ENCODE measurements at regions not wholly inside any gene's neighbourhood (a gene's known extent, or its start where the extent isn't known, plus 50 kb on each side); places are given as distances from the start of the nearest gene placed in this dataset.
A peak's percentile ranks its signal among the peaks of the same experiment; 100 is the strongest.

DNA sequence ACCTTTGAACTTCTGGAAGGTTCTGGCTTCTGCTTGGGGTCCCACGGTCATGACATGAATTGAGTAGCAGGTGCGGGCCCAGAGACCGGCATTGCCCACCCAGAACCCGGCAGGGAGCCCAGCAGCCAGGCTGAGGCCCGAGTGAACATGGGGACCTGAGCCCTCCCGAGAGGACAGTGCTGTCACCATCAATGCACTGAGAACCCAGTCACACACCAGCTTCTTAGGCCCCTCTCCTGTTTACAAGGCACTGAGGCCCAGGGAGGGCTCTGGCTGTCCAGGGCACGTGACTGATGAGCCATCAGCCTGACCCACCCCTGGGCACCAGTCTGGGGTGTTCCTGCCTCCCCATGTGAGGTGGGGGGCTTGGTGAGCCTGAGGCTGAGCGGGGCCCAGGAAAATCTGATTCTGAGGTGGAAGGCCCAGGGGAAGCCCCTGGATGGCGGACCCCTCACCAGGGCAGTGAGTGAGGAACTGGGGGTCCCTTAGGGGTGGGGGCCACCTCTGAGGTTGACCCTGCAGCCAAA lies 60.3 kb upstream of the RNU6ATAC start:
- no peak overlapping the region for H3K4me3 ChIP-seq (ENCODE audit: low read depth, low read length, poor library complexity, severe bottlenecking)
- H2AFZ ChIP-seq (ENCODE audit: low read length) = no peak overlapping the region
- H3K9me3 ChIP-seq (ENCODE audit: low read length) = no peaks in the 10 kb centered on the region
- no peak overlapping the region for H3K9ac ChIP-seq (ENCODE audit: low read length)
- no peak for TF ChIP-seq EZH2 (IDR thresholded peaks at IDR 0.05; ENCODE audit: borderline replicate concordance, low read length)
- TF ChIP-seq, protein P1, sequence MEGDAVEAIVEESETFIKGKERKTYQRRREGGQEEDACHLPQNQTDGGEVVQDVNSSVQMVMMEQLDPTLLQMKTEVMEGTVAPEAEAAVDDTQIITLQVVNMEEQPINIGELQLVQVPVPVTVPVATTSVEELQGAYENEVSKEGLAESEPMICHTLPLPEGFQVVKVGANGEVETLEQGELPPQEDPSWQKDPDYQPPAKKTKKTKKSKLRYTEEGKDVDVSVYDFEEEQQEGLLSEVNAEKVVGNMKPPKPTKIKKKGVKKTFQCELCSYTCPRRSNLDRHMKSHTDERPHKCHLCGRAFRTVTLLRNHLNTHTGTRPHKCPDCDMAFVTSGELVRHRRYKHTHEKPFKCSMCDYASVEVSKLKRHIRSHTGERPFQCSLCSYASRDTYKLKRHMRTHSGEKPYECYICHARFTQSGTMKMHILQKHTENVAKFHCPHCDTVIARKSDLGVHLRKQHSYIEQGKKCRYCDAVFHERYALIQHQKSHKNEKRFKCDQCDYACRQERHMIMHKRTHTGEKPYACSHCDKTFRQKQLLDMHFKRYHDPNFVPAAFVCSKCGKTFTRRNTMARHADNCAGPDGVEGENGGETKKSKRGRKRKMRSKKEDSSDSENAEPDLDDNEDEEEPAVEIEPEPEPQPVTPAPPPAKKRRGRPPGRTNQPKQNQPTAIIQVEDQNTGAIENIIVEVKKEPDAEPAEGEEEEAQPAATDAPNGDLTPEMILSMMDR (IDR thresholded peaks at IDR 0.05; ENCODE audit: low read length) = no peak
- no peaks in the 10 kb centered on the region for H3K36me3 ChIP-seq (ENCODE audit: insufficient read depth, low read length)
- H3K27me3 ChIP-seq (ENCODE audit: insufficient read depth, low read length) = peaks cover 7% of the 10 kb centered on the region; the same call in 1 of the 2 replicates
- no peaks in the 10 kb centered on the region for H4K20me1 ChIP-seq (ENCODE audit: insufficient read depth, low read length)
- H3K79me2 ChIP-seq (ENCODE audit: insufficient read depth, low read length) = no peaks in the 10 kb centered on the region
- H3F3A ChIP-seq (ENCODE audit: insufficient read depth, low read length) = peaks cover 4% of the 10 kb centered on the region; the same call in 1 of the 2 replicates
- H3K9me2 ChIP-seq (ENCODE audit: low read depth, low read length) = no peaks in the 10 kb centered on the region
- H3K4me2 ChIP-seq (ENCODE audit: low read length) = no peak overlapping the region
- peaks cover 37% of the 10 kb centered on the region for H3K4me1 ChIP-seq (ENCODE audit: insufficient read depth, low read length, severe bottlenecking)
- peak overlapping the region; percentile 23 for H3K27ac ChIP-seq (ENCODE audit: low read depth, low read length, poor library complexity, severe bottlenecking)

DNA sequence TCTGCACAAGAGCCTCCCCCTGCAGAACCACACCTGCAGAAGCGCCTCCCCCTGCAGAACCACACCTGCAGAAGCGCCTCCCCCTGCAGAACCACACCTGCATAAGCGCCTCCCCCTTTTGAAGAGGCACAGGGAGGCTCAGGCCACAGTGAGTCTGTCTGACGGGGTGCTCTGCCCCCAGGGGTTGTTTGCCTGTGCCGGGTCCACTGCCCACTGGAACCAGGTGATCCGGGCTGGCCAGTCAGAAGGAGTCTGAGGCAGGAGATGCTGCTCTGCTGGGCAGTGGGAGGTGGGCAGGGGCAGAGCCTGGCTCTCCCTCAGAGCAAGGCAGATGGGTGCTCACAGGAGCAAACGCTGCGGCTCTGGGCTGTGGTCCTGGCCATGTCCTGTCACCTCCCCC lies 60.8 kb upstream of the RNU6ATAC start:
- Histone ChIP-seq H3K79me2 (ENCODE audit: insufficient read depth, low read length) (no peaks in the 10 kb centered on the region), H4K20me1 (ENCODE audit: insufficient read depth, low read length) (no peaks in the 10 kb centered on the region), H3K9me2 (ENCODE audit: low read depth, low read length) (no peaks in the 10 kb centered on the region), H3K36me3 (ENCODE audit: insufficient read depth, low read length) (no peaks in the 10 kb centered on the region), H3K4me1 (ENCODE audit: insufficient read depth, low read length, severe bottlenecking) (peaks cover 32% of the 10 kb centered on the region), H2AFZ (ENCODE audit: low read length) (no peak overlapping the region), H3K27me3 (ENCODE audit: insufficient read depth, low read length) (peaks cover 9% of the 10 kb centered on the region; the same call in 1 of the 2 replicates), H3F3A (ENCODE audit: insufficient read depth, low read length) (peaks cover 4% of the 10 kb centered on the region; the same call in 1 of the 2 replicates), H3K4me3 (ENCODE audit: low read depth, low read length, poor library complexity, severe bottlenecking) (no peak overlapping the region), H3K9ac (ENCODE audit: low read length) (no peak overlapping the region), H3K4me2 (ENCODE audit: low read length) (no peak overlapping the region), H3K27ac (ENCODE audit: low read depth, low read length, poor library complexity, severe bottlenecking) (no peak overlapping the region), H3K9me3 (ENCODE audit: low read length) (no peaks in the 10 kb centered on the region)
- no peak for TF ChIP-seq EZH2 (IDR thresholded peaks at IDR 0.05; ENCODE audit: borderline replicate concordance, low read length)
- TF ChIP-seq, protein P1 (IDR thresholded peaks at IDR 0.05; ENCODE audit: low read length) = no peak

DNA sequence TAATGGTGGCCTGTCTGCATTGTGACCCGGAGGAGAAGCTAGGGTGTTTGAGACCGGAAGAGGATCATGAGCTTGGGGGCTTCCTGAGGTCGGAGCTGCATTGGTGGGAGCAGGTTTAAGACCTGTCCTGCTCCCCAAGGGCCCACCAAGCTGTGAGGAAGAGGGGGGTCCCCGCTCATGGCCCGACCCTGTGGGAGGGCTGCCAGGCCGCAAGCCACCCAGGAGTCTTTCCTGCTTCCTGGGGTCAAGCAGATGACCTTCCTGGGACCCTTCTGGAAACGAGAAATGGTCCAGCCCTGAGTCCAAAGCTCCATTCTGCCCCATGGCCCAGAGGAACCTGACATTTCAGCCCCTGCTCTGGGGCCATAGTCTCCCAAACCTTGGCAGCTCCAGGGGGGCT lies 61.5 kb upstream of the RNU6ATAC start:
- peaks cover 9% of the 10 kb centered on the region; the same call in 1 of the 2 replicates for H3K27me3 ChIP-seq (ENCODE audit: insufficient read depth, low read length)
- TF ChIP-seq EZH2 (IDR thresholded peaks at IDR 0.05; ENCODE audit: borderline replicate concordance, low read length) = no peak
- TF ChIP-seq, protein P1 (IDR thresholded peaks at IDR 0.05; ENCODE audit: low read length) = no peak
- no peak overlapping the region for H3K4me2 ChIP-seq (ENCODE audit: low read length)

More for the DNA sequence above, 61.5 kb upstream of the RNU6ATAC start:
- H3K9ac ChIP-seq (ENCODE audit: low read length) = no peak overlapping the region
- no peaks in the 10 kb centered on the region for H3K9me3 ChIP-seq (ENCODE audit: low read length)
- no peak overlapping the region for H3K27ac ChIP-seq (ENCODE audit: low read depth, low read length, poor library complexity, severe bottlenecking)
- no peaks in the 10 kb centered on the region for H4K20me1 ChIP-seq (ENCODE audit: insufficient read depth, low read length)
- H3K4me3 ChIP-seq (ENCODE audit: low read depth, low read length, poor library complexity, severe bottlenecking) = no peak overlapping the region
- no peaks in the 10 kb centered on the region for H3K79me2 ChIP-seq (ENCODE audit: insufficient read depth, low read length)
- H3K9me2 ChIP-seq (ENCODE audit: low read depth, low read length) = no peaks in the 10 kb centered on the region
- H3K36me3 ChIP-seq (ENCODE audit: insufficient read depth, low read length) = no peaks in the 10 kb centered on the region
- peaks cover 32% of the 10 kb centered on the region for H3K4me1 ChIP-seq (ENCODE audit: insufficient read depth, low read length, severe bottlenecking)
- no peak overlapping the region for H2AFZ ChIP-seq (ENCODE audit: low read length)
- peaks cover 4% of the 10 kb centered on the region; the same call in 1 of the 2 replicates for H3F3A ChIP-seq (ENCODE audit: insufficient read depth, low read length)
